Calu3 (cell line): ENCODE measurements at regions not wholly inside any gene's neighbourhood (a gene's known extent, or its start where the extent isn't known, plus 50 kb on each side); places are given as distances from the start of the nearest gene placed in this dataset.

Source experiments
- BruUV-seq: library from RNA; stranded (reverse); fragments of 400-500 nt; replicated peaks from 2 replicates; lab custom pipeline; 2021; lab: Mats Ljungman, UMichigan
- CTCF ChIA-PET: fragments of 300-600 bp; sonication (Branson Sonifier 250); formaldehyde crosslinking; loops from one replicate; lab custom pipeline; 2022; ENCODE audit warnings: antibody characterized with exemption; lab: Charles Lee
- DNase-seq: peaks from one replicate; pipeline ENCODE4 v3.0.0; 2022
- H3K27ac Mint-ChIP-seq: one replicate; pipeline ENCODE4 v1.8.0; 2022; ENCODE audit warnings: mixed read lengths; ENCODE audit not compliant: unreplicated experiment
- H3K27me3 Mint-ChIP-seq: one replicate; pipeline ENCODE4 v1.8.0; 2022; ENCODE audit warnings: mixed read lengths; ENCODE audit not compliant: unreplicated experiment
- H3K36me3 Mint-ChIP-seq: one replicate; pipeline ENCODE4 v1.8.0; 2022; ENCODE audit warnings: mild to moderate bottlenecking, moderate library complexity, mixed read lengths; ENCODE audit not compliant: insufficient read depth, unreplicated experiment
- H3K4me1 Mint-ChIP-seq: one replicate; pipeline ENCODE4 v1.8.0; 2022; ENCODE audit warnings: mild to moderate bottlenecking, low read depth, mixed read lengths; ENCODE audit not compliant: unreplicated experiment
- H3K4me3 Mint-ChIP-seq: one replicate; pipeline ENCODE4 v1.8.0; 2022; ENCODE audit warnings: mild to moderate bottlenecking, low read depth, moderate library complexity, mixed read lengths; ENCODE audit not compliant: unreplicated experiment
- H3K9me3 Mint-ChIP-seq: one replicate; pipeline ENCODE4 v1.8.0; 2022; ENCODE audit warnings: low read depth, mixed read lengths; ENCODE audit not compliant: unreplicated experiment
- CTCF ChIP-seq: fragments of 200-600 bp; IDR thresholded peaks from one replicate; pipeline ENCODE4 v1.8.0; 2022; ENCODE audit warnings: antibody characterized with exemption; ENCODE audit not compliant: unreplicated experiment
- intact Hi-C: fragments of 100-400 bp; cut with micrococcal nuclease; formaldehyde crosslinking; loops from one replicate; pipeline ENCODE4 v1.10.0; 2022; ENCODE audit not compliant: unreplicated experiment

GRCh38 chr10:128336401-128336800 lies 210.2 kb upstream of the MKI67 start:
- no TSS peak for BruUV-seq
- Mint-ChIP-seq H3K4me1 (no peaks in the 10 kb centered on the region), H3K27me3 (no peaks in the 10 kb centered on the region), H3K4me3 (no peak overlapping the region), H3K9me3 (peaks cover 2% of the 10 kb centered on the region), H3K27ac (no peak overlapping the region), H3K36me3 (no peaks in the 10 kb centered on the region)
- CTCF ChIA-PET, result no interaction called here
- no peak for DNase-seq
- TF ChIP-seq CTCF, result no peak
- intact Hi-C loops, result no loop called here

- CTCF ChIA-PET, result no interaction called here
- no peak overlapping the region for H3K27ac Mint-ChIP-seq
- no peaks in the 10 kb centered on the region for H3K36me3 Mint-ChIP-seq
- no peak overlapping the region for H3K4me3 Mint-ChIP-seq
- no peaks in the 10 kb centered on the region for H3K9me3 Mint-ChIP-seq
- no TSS peak for BruUV-seq
- intact Hi-C loops, result no loop called here
- no peaks in the 10 kb centered on the region for H3K4me1 Mint-ChIP-seq
- no peak for TF ChIP-seq CTCF
- H3K27me3 Mint-ChIP-seq, result no peaks in the 10 kb centered on the region
- DNase-seq, result no peak
Measured at GRCh38 chr10:128337860-128338378, 211.7 kb upstream of the MKI67 start.

- TF ChIP-seq CTCF, result no peak
- CTCF ChIA-PET, result no interaction called here
- no peak for DNase-seq
Measured at GRCh38 chr10:128338951-128339350, 212.7 kb upstream of the MKI67 start.

GRCh38 chr10:128339753-128340152 lies 213.5 kb upstream of the MKI67 start:
- no peak for TF ChIP-seq CTCF
- H3K27ac Mint-ChIP-seq, result no peak overlapping the region
- H3K36me3 Mint-ChIP-seq, result no peaks in the 10 kb centered on the region
- H3K9me3 Mint-ChIP-seq, result peaks cover 2% of the 10 kb centered on the region
- CTCF ChIA-PET, result no interaction called here
- DNase-seq, result no peak
- intact Hi-C loops, result no loop called here
- no peaks in the 10 kb centered on the region for H3K4me1 Mint-ChIP-seq
- no peak overlapping the region for H3K4me3 Mint-ChIP-seq
- H3K27me3 Mint-ChIP-seq, result no peaks in the 10 kb centered on the region
- BruUV-seq, result no TSS peak

More at GRCh38 chr10:128338951-128339350, 212.7 kb upstream of the MKI67 start:
- Mint-ChIP-seq H3K27ac (no peak overlapping the region), H3K36me3 (no peaks in the 10 kb centered on the region), H3K27me3 (no peaks in the 10 kb centered on the region), H3K9me3 (peaks cover 2% of the 10 kb centered on the region), H3K4me1 (no peaks in the 10 kb centered on the region), H3K4me3 (no peak overlapping the region)
- BruUV-seq, result no TSS peak
- intact Hi-C loops, result no loop called here
